IMR-90 (cell line): ENCODE measurements at regions not wholly inside any gene's neighbourhood (a gene's known extent, or its start where the extent isn't known, plus 50 kb on each side); places are given as distances from the start of the nearest gene placed in this dataset.

Experiments
- ATAC-seq: fragments of 200-7000 bp; cut with Tn5 transposase; 2 replicates; pipeline ENCODE4 v1.9.1; 2020; ENCODE audit warnings: low read depth, mild to moderate bottlenecking, moderate library complexity
- BruUV-seq: library from RNA; stranded (reverse); fragments of 400-500 nt; replicated peaks from 2 replicates; lab custom pipeline; 2021; lab: Mats Ljungman, UMichigan
- CTCF ChIA-PET: fragments of 300-600 bp; formaldehyde crosslinking; extraction: SDS; loops from one replicate; lab custom pipeline; 2021; ENCODE audit warnings: antibody characterized with exemption; lab: Yijun Ruan, JAX
- POLR2A ChIA-PET: fragments of 300-600 bp; sonication (Branson Sonifier 250); formaldehyde crosslinking; loops from one replicate; lab custom pipeline; 2022; ENCODE audit warnings: antibody characterized with exemption; ENCODE audit not compliant: unreplicated experiment; lab: Charles Lee
- DNase-seq: peaks from one replicate; pipeline ENCODE4 v3.0.0; 2013
- H2AFZ ChIP-seq: replicated peaks from 2 replicates; pipeline ENCODE3; 2013; ENCODE audit warnings: low read length, mild to moderate bottlenecking; ENCODE audit not compliant: poor library complexity
- H2AK5ac ChIP-seq: 2 replicates; pipeline ENCODE4 v1.6.1; 2013; ENCODE audit warnings: low read depth, low read length, inconsistent platforms
- H2AK9ac ChIP-seq: replicated peaks from 2 replicates; pipeline ENCODE3; 2013; ENCODE audit warnings: mild to moderate bottlenecking, low read depth, low read length, moderate library complexity; ENCODE audit not compliant: poor library complexity
- H2BK120ac ChIP-seq: 2 replicates; pipeline ENCODE4 v1.6.1; 2013; ENCODE audit warnings: low read depth, low read length, inconsistent platforms
- H2BK15ac ChIP-seq: 3 replicates; pipeline ENCODE4 v1.6.1; 2013; ENCODE audit warnings: low read depth, low read length, inconsistent platforms
- H2BK20ac ChIP-seq: 2 replicates; pipeline ENCODE4 v1.6.1; 2013; ENCODE audit warnings: low read depth, mild to moderate bottlenecking, inconsistent platforms, low read length, moderate library complexity
- H2BK5ac ChIP-seq: 2 replicates; pipeline ENCODE4 v1.6.1; 2013; ENCODE audit warnings: mild to moderate bottlenecking, low read depth, low read length, inconsistent platforms; ENCODE audit not compliant: poor library complexity, severe bottlenecking
- H3K14ac ChIP-seq: replicated peaks from 2 replicates; pipeline ENCODE4 v1.6.1; 2013; ENCODE audit warnings: low read depth, low read length, inconsistent platforms
- H3K18ac ChIP-seq: 2 replicates; pipeline ENCODE4 v1.6.1; 2013; ENCODE audit warnings: low read depth, low read length, control low read depth
- H3K23ac ChIP-seq: 2 replicates; pipeline ENCODE4 v1.6.1; 2013; ENCODE audit warnings: low read depth, low read length, inconsistent platforms
- H3K27ac ChIP-seq: 2 replicates; pipeline ENCODE4 v1.5.1; 2013; ENCODE audit warnings: mild to moderate bottlenecking, control low read depth, low read length; ENCODE audit not compliant: insufficient read depth
- H3K27me3 ChIP-seq: 2 replicates; pipeline ENCODE4 v1.6.1; 2013; ENCODE audit warnings: low read length; ENCODE audit not compliant: control insufficient read depth, insufficient read depth
- H3K36me3 ChIP-seq: 2 replicates; pipeline ENCODE4 v1.6.1; 2013; ENCODE audit warnings: low read length, mixed read lengths; ENCODE audit not compliant: control insufficient read depth, insufficient read depth
- H3K4ac ChIP-seq: 2 replicates; pipeline ENCODE4 v1.6.1; 2013; ENCODE audit warnings: low read depth, low read length, inconsistent platforms
- H3K4me1 ChIP-seq: 2 replicates; pipeline ENCODE4 v1.6.1; 2013; ENCODE audit warnings: low read length, mixed read lengths; ENCODE audit not compliant: control insufficient read depth, insufficient read depth
- H3K4me2 ChIP-seq: 2 replicates; pipeline ENCODE4 v1.6.1; 2013; ENCODE audit warnings: low read depth, mild to moderate bottlenecking, control low read depth, low read length, moderate library complexity
- H3K4me3 ChIP-seq: 2 replicates; pipeline ENCODE4 v1.5.1; 2013; ENCODE audit warnings: low read depth, mild to moderate bottlenecking, control low read depth, low read length, moderate library complexity; ENCODE audit not compliant: insufficient read depth
- H3K56ac ChIP-seq: 2 replicates; pipeline ENCODE4 v1.6.1; 2013; ENCODE audit warnings: low read length, inconsistent platforms; ENCODE audit not compliant: insufficient read depth; ENCODE audit errors: extremely low read depth
- H3K79me1 ChIP-seq, 2 experiments: 2 replicates each; pipeline ENCODE4 v1.6.1; 2013; ENCODE audit warnings: low read length in 2 of 2, inconsistent platforms in 1 of 2, low read depth in 1 of 2
- H3K9ac ChIP-seq: 2 replicates; pipeline ENCODE4 v1.6.1; 2013; ENCODE audit warnings: low read depth, low read length, control low read depth
- H3K9me1 ChIP-seq: 2 replicates; pipeline ENCODE4 v1.6.1; 2013; ENCODE audit warnings: low read length, inconsistent platforms; ENCODE audit not compliant: insufficient read depth
- H3K9me3 ChIP-seq: 2 replicates; pipeline ENCODE4 v1.6.1; 2013; ENCODE audit warnings: low read length; ENCODE audit not compliant: control insufficient read depth, insufficient read depth
- H4K20me1 ChIP-seq: 2 replicates; pipeline ENCODE4 v1.6.1; 2013; ENCODE audit warnings: low read length, inconsistent platforms; ENCODE audit not compliant: insufficient read depth
- H4K5ac ChIP-seq: 2 replicates; pipeline ENCODE4 v1.6.1; 2013; ENCODE audit warnings: mild to moderate bottlenecking, low read depth, low read length, control low read depth
- H4K8ac ChIP-seq, 2 experiments: 2 replicates each; pipeline ENCODE4 v1.6.1; 2013; ENCODE audit warnings: low read depth in 2 of 2, low read length in 2 of 2, control low read depth in 1 of 2, inconsistent platforms in 1 of 2
- H4K91ac ChIP-seq: 2 replicates; pipeline ENCODE4 v1.6.1; 2013; ENCODE audit warnings: low read depth, low read length, inconsistent platforms; ENCODE audit not compliant: insufficient read depth
- BHLHE40 ChIP-seq: fragments of 150-350 bp; IDR thresholded peaks from 2 replicates; pipeline ENCODE4 v1.6.1; 2016; ENCODE audit warnings: mild to moderate bottlenecking, low read depth, low read length
- CEBPB ChIP-seq: IDR thresholded peaks from 2 replicates; pipeline ENCODE4 v1.6.1; 2012; ENCODE audit warnings: low read depth, low read length, improper control_type of control experiment
- CHD1 ChIP-seq: IDR thresholded peaks from 2 replicates; pipeline ENCODE4 v1.6.1; 2012; ENCODE audit warnings: low read depth, low read length, improper control_type of control experiment
- CTCF ChIP-seq: conservative IDR thresholded peaks from 2 replicates; pipeline ENCODE4 v1.5.1; 2012; ENCODE audit warnings: mild to moderate bottlenecking, low read depth, low read length, improper control_type of control experiment
- ELK1 ChIP-seq: fragments of 150-350 bp; IDR thresholded peaks from 2 replicates; pipeline ENCODE4 v1.6.1; 2016; ENCODE audit warnings: low read depth, mild to moderate bottlenecking, low read length, moderate library complexity, borderline replicate concordance
- FOS ChIP-seq: fragments of 150-350 bp; IDR thresholded peaks from 2 replicates; pipeline ENCODE4 v1.6.1; 2016; ENCODE audit warnings: low read depth, low read length
- MAFK ChIP-seq: IDR thresholded peaks from 2 replicates; pipeline ENCODE4 v1.6.1; 2012; ENCODE audit warnings: low read depth, low read length, improper control_type of control experiment
- MAZ ChIP-seq: IDR thresholded peaks from 2 replicates; pipeline ENCODE4 v1.6.1; 2012; ENCODE audit warnings: low read depth, mild to moderate bottlenecking, low read length, improper control_type of control experiment, moderate library complexity, borderline replicate concordance
- MXI1 ChIP-seq: IDR thresholded peaks from 2 replicates; pipeline ENCODE4 v1.6.1; 2012; ENCODE audit warnings: low read depth, mild to moderate bottlenecking, low read length, moderate library complexity, borderline replicate concordance
- NFE2L2 ChIP-seq: fragments of 150-350 bp; IDR thresholded peaks from 2 replicates; pipeline ENCODE4 v1.6.1; 2016; ENCODE audit warnings: low read depth, mild to moderate bottlenecking, low read length
- POLR2A ChIP-seq: IDR thresholded peaks from 2 replicates; pipeline ENCODE4 v1.6.1; 2012; ENCODE audit warnings: mild to moderate bottlenecking, low read depth, low read length
- RAD21 ChIP-seq: IDR thresholded peaks from 2 replicates; pipeline ENCODE4 v1.6.1; 2012; ENCODE audit warnings: low read length, improper control_type of control experiment
- RCOR1 ChIP-seq: IDR thresholded peaks from 2 replicates; pipeline ENCODE4 v1.6.1; 2012; ENCODE audit warnings: mild to moderate bottlenecking, low read length, improper control_type of control experiment; ENCODE audit not compliant: insufficient replicate concordance
- RFX5 ChIP-seq: IDR thresholded peaks from 2 replicates; pipeline ENCODE4 v1.8.0; 2012; ENCODE audit warnings: low read depth, mild to moderate bottlenecking, low read length, moderate library complexity
- SMC3 ChIP-seq: fragments of 150-350 bp; IDR thresholded peaks from 2 replicates; pipeline ENCODE4 v1.6.1; 2016; ENCODE audit warnings: low read depth, mild to moderate bottlenecking, antibody characterized with exemption, low read length, moderate library complexity
- USF2 ChIP-seq: fragments of 150-350 bp; IDR thresholded peaks from 2 replicates; pipeline ENCODE4 v1.6.1; 2017; ENCODE audit warnings: mild to moderate bottlenecking, antibody characterized with exemption, low read length, low read depth
- WGBS, 2 experiments: methylation state at CpG; one replicate each; pipeline versions ENCODE4 v1.1.5 to v1.1.7; 2013; ENCODE audit warnings: missing lambda C conversion rate in 2 of 2; ENCODE audit not compliant: insufficient read length in 1 of 2; ENCODE audit errors: extremely low coverage in 2 of 2; 5-methylcytosine and 5-hydroxymethylcytosine counted together
- dilution Hi-C: fragments of 300-500 bp; cut with HindIII; formaldehyde crosslinking; loops from one replicate; pipeline ENCODE4 v1.14.3; 2018; ENCODE audit warnings: low sequenced_read_pairs; ENCODE audit not compliant: unreplicated experiment
- in situ Hi-C: fragments of 300-500 bp; cut with MboI; formaldehyde crosslinking; loops from 3 replicates; pipeline ENCODE4 v1.14.3; 2019; ENCODE audit warnings: low sequenced_read_pairs, inconsistent platforms, mixed read lengths
- intact Hi-C: fragments of 100-400 bp; cut with micrococcal nuclease; formaldehyde crosslinking; loops from 2 replicates; pipeline ENCODE4 v1.10.0; 2022

GRCh38 chr15:66635817-66636216, 66.2 kb upstream of the SMAD6 start:
- H2BK5ac ChIP-seq = no peak overlapping the region
- no peaks in the 10 kb centered on the region for H4K20me1 ChIP-seq
- peaks cover 2% of the 10 kb centered on the region; the same call in 1 of the 2 replicates for H3K4me1 ChIP-seq
- intact Hi-C loops = no loop called here
- no peak overlapping the region for H4K5ac ChIP-seq
- no peak overlapping the region for H3K4me2 ChIP-seq
- no peaks in the 10 kb centered on the region for H3K9me3 ChIP-seq
- H4K8ac ChIP-seq = no peak overlapping the region
- no peaks in the 10 kb centered on the region; the same call in 1 of the 2 replicates for H3K9me1 ChIP-seq
- no peak overlapping the region for H3K4me3 ChIP-seq
- no TSS peak for BruUV-seq
- TF ChIP-seq RAD21 = no peak
- TF ChIP-seq MAFK = no peak
- TF ChIP-seq MAZ = no peak
- no peak for TF ChIP-seq FOS
- no peak for TF ChIP-seq RCOR1
- TF ChIP-seq MXI1 = no peak
- no peak for TF ChIP-seq CTCF
- TF ChIP-seq CHD1 = no peak
- no peak for TF ChIP-seq BHLHE40
- TF ChIP-seq USF2 = no peak
- no peak for TF ChIP-seq POLR2A
- no peak for TF ChIP-seq CEBPB
- TF ChIP-seq SMC3 = no peak
- no peak for TF ChIP-seq ELK1
- TF ChIP-seq RFX5 = no peak
- no peak for TF ChIP-seq NFE2L2
- H2AK9ac ChIP-seq = no peak overlapping the region
- no peak for DNase-seq
- CTCF ChIA-PET = no interaction called here
- no peak overlapping the region for H2BK120ac ChIP-seq
- H3K9ac ChIP-seq = no peak overlapping the region
- no peak overlapping the region for H3K23ac ChIP-seq
- WGBS, 2 experiments = 100% methylated on average over 1 of the region's 4 CpGs; no CpG with 5 or more reads in 1 of the 2 experiments
- in situ Hi-C loops = no loop called here
- dilution Hi-C loops = no loop called here
- POLR2A ChIA-PET = no interaction called here
- no peak overlapping the region for H2BK15ac ChIP-seq
- no peak for ATAC-seq
- H3K36me3 ChIP-seq = no peaks in the 10 kb centered on the region
- H3K4ac ChIP-seq = no peak overlapping the region
- no peak overlapping the region for H3K27ac ChIP-seq
- no peak overlapping the region for H4K91ac ChIP-seq
- no peak overlapping the region for H3K18ac ChIP-seq
- H3K27me3 ChIP-seq = peaks cover 3% of the 10 kb centered on the region; the same call in 1 of the 2 replicates
- no peak overlapping the region for H2AFZ ChIP-seq
- H3K56ac ChIP-seq = no peak overlapping the region
- H3K14ac ChIP-seq = no peak overlapping the region
- H3K79me1 ChIP-seq = no peaks in the 10 kb centered on the region
- no peak overlapping the region for H2BK20ac ChIP-seq
- H2AK5ac ChIP-seq = no peak overlapping the region
